HCT116 (cell line): ENCODE measurements at regions not wholly inside any gene's neighbourhood (a gene's known extent, or its start where the extent isn't known, plus 50 kb on each side); places are given as distances from the start of the nearest gene placed in this dataset.

Experiments
- ATF3 ChIP-seq: IDR thresholded peaks from 2 replicates; pipeline ENCODE4 v1.6.1; 2012
- CBX3 ChIP-seq: IDR thresholded peaks from 2 replicates; pipeline ENCODE4 v1.6.1; 2012; ENCODE audit warnings: low read depth
- EGR1 ChIP-seq: IDR thresholded peaks from 2 replicates; pipeline ENCODE4 v1.6.1; 2012; ENCODE audit warnings: low read depth
- EZH2 ChIP-seq: fragments of 200-600 bp; sonication (generic); IDR thresholded peaks from 2 replicates; pipeline ENCODE4 v1.6.1; 2017; ENCODE audit warnings: antibody characterized with exemption, mixed run types
- POLR2A ChIP-seq: IDR thresholded peaks from 2 replicates; pipeline ENCODE4 v1.7.0; 2011; ENCODE audit warnings: borderline replicate concordance; ENCODE audit not compliant: insufficient read depth, insufficient read length; ENCODE audit errors: extremely low read depth
- POLR2AphosphoS5 ChIP-seq: IDR thresholded peaks from 2 replicates; pipeline ENCODE4 v1.6.1; 2011; ENCODE audit warnings: mild to moderate bottlenecking, low read depth, low read length, moderate library complexity
- SIN3A ChIP-seq: IDR thresholded peaks from 2 replicates; pipeline ENCODE4 v1.6.1; 2012; ENCODE audit warnings: low read depth
- YY1 ChIP-seq: IDR thresholded peaks from 2 replicates; pipeline ENCODE4 v1.6.1; 2011; ENCODE audit warnings: low read length, low read depth, moderate library complexity, mild to moderate bottlenecking; ENCODE audit not compliant: insufficient replicate concordance; ENCODE audit errors: extremely low read depth
- ZBTB33 ChIP-seq: IDR thresholded peaks from 2 replicates; pipeline ENCODE4 v1.6.1; 2011; ENCODE audit warnings: mild to moderate bottlenecking, low read length, moderate library complexity; ENCODE audit not compliant: insufficient replicate concordance; ENCODE audit errors: extremely low read depth
- TF ChIP-seq, protein P1 (sequence below), 3 experiments: fragments of 200-600 bp in 1 of 3; sonication (generic) in 1 of 3; IDR thresholded peaks in 2 of 3; conservative IDR thresholded peaks in 1 of 3; 2 replicates each; pipeline ENCODE4 v1.5.1; 2012 to 2017; ENCODE audit warnings: low read depth in 2 of 3, low read length in 2 of 3, antibody characterized with exemption in 1 of 3, borderline replicate concordance in 1 of 3, control low read depth in 1 of 3, mild to moderate bottlenecking in 1 of 3, mixed read lengths in 1 of 3, mixed run types in 1 of 3, moderate library complexity in 1 of 3; ENCODE audit not compliant: insufficient read depth in 1 of 3
- TF ChIP-seq, protein P2 (sequence below): IDR thresholded peaks from 2 replicates; pipeline ENCODE4 v1.6.1; 2012; ENCODE audit warnings: low read depth

GRCh38 chr16:80449392-80449791, 91.4 kb upstream of the DYNLRB2 start:
- TF ChIP-seq, protein P1, sequence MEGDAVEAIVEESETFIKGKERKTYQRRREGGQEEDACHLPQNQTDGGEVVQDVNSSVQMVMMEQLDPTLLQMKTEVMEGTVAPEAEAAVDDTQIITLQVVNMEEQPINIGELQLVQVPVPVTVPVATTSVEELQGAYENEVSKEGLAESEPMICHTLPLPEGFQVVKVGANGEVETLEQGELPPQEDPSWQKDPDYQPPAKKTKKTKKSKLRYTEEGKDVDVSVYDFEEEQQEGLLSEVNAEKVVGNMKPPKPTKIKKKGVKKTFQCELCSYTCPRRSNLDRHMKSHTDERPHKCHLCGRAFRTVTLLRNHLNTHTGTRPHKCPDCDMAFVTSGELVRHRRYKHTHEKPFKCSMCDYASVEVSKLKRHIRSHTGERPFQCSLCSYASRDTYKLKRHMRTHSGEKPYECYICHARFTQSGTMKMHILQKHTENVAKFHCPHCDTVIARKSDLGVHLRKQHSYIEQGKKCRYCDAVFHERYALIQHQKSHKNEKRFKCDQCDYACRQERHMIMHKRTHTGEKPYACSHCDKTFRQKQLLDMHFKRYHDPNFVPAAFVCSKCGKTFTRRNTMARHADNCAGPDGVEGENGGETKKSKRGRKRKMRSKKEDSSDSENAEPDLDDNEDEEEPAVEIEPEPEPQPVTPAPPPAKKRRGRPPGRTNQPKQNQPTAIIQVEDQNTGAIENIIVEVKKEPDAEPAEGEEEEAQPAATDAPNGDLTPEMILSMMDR (IDR thresholded peaks at IDR 0.05 in 2 of 3, conservative IDR thresholded peaks at IDR 0.05 in 1 of 3; ENCODE audit: borderline replicate concordance in 1 of 3, insufficient read depth in 1 of 3, low read depth in 2 of 3, low read length in 2 of 3), result no peak
- TF ChIP-seq SIN3A (no peak), POLR2A (no peak), ZBTB33 (no peak), ATF3 (no peak), POLR2AphosphoS5 (no peak), CBX3 (no peak), EZH2 (no peak), YY1 (no peak), EGR1 (no peak)
- TF ChIP-seq, protein P2, sequence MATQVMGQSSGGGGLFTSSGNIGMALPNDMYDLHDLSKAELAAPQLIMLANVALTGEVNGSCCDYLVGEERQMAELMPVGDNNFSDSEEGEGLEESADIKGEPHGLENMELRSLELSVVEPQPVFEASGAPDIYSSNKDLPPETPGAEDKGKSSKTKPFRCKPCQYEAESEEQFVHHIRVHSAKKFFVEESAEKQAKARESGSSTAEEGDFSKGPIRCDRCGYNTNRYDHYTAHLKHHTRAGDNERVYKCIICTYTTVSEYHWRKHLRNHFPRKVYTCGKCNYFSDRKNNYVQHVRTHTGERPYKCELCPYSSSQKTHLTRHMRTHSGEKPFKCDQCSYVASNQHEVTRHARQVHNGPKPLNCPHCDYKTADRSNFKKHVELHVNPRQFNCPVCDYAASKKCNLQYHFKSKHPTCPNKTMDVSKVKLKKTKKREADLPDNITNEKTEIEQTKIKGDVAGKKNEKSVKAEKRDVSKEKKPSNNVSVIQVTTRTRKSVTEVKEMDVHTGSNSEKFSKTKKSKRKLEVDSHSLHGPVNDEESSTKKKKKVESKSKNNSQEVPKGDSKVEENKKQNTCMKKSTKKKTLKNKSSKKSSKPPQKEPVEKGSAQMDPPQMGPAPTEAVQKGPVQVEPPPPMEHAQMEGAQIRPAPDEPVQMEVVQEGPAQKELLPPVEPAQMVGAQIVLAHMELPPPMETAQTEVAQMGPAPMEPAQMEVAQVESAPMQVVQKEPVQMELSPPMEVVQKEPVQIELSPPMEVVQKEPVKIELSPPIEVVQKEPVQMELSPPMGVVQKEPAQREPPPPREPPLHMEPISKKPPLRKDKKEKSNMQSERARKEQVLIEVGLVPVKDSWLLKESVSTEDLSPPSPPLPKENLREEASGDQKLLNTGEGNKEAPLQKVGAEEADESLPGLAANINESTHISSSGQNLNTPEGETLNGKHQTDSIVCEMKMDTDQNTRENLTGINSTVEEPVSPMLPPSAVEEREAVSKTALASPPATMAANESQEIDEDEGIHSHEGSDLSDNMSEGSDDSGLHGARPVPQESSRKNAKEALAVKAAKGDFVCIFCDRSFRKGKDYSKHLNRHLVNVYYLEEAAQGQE, result no peak
